ENCODE measurements at regions not wholly inside any gene's neighbourhood (a gene's known extent, or its start where the extent isn't known, plus 50 kb on each side); places are given as distances from the start of the nearest gene placed in this dataset.

- 53 to 68% methylated on average over 2 of the region's 2 CpGs for WGBS, 2 donors
- peaks cover 0 to 3% (median 0%) of the 10 kb centered on the region in 4 donors for H3K4me1 ChIP-seq
- no peaks in the 10 kb centered on the region for H3K36me3 ChIP-seq
- no peak overlapping the region for H3K4me3 ChIP-seq
- no peaks in the 10 kb centered on the region for H3K9me3 ChIP-seq
- H3K27ac ChIP-seq: no peak overlapping the region
- DNase-seq: no peak
- no peak for ATAC-seq (ENCODE audit: low FRiP score in 2 of 2)
- no peaks in the 10 kb centered on the region for H3K27me3 ChIP-seq
- TF ChIP-seq POLR2AphosphoS5 (IDR thresholded peaks at IDR 0.05) (no peak), CTCF (IDR thresholded peaks at IDR 0.05) (no peak), POLR2A (IDR thresholded peaks at IDR 0.05) (no peak), EP300 (IDR thresholded peaks at IDR 0.05) (no peak)
Measured at GRCh38 chr3:16693820-16694219, 88.6 kb upstream of the DAZL start.

DNA sequence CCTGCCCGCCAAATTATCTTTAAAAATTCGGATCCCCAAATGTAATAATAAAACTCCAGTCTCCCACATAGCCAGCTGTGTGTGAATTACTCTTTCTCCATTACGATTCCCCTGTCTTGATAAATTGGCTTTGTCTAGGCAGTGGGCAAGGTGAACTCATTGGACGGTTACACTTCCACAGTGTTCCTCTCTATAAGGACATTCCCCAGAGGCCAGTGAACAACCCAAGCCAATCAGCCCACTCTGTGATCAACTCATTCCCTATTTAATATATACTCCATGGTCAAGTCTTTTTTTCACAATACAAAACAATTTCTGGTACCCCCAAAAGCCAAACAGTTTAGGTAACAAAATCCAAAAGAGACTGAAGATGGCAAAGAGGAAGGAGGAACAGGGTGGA is 90.5 kb upstream of the DAZL start:
- DNase-seq (no peak), ATAC-seq (ENCODE audit: low FRiP score in 2 of 2) (no peak)
- Histone ChIP-seq H3K9me3 (no peaks in the 10 kb centered on the region), H3K4me3 (no peak overlapping the region), H3K36me3 (no peaks in the 10 kb centered on the region), H3K27ac (no peak overlapping the region), H3K4me1 (peaks cover 0 to 3% (median 0%) of the 10 kb centered on the region in 4 donors), H3K27me3 (no peaks in the 10 kb centered on the region)
- WGBS, 2 donors: 88 to 89% methylated on average over 4 of the region's 4 CpGs
- TF ChIP-seq POLR2AphosphoS5 (IDR thresholded peaks at IDR 0.05) (no peak), CTCF (IDR thresholded peaks at IDR 0.05) (no peak), EP300 (IDR thresholded peaks at IDR 0.05) (no peak), POLR2A (IDR thresholded peaks at IDR 0.05) (no peak)

GRCh38 chr3:16697443-16698147 is 92.4 kb upstream of the DAZL start:
- 73 to 85% methylated on average over 1 of the region's 1 CpG for WGBS, 2 donors
- ATAC-seq (ENCODE audit: low FRiP score in 2 of 2): no peak
- peaks cover 0 to 3% (median 0%) of the 10 kb centered on the region in 4 donors for H3K4me1 ChIP-seq

DNA sequence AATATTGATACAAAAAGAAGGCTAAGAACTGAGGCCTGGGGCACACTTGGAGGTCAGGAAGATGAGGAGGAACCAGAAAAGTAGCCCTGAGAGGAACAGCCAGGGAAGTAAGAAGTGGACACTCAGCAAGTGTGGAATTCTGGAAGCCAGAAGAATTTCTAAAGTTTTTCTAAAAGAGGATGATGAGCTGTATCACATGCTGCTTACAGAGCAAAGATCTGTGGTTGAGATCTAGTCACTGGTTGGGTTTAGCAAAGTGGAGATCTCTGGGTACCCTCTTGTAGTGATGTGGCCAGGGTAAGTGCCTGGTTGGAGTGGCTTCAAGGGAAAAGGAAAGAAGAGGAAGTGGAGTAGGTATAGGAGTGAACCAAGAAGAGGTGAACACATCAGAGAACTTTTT is 95.4 kb upstream of the DAZL start:
- no peak overlapping the region for H3K4me3 ChIP-seq
- H3K36me3 ChIP-seq: no peaks in the 10 kb centered on the region
- ATAC-seq (ENCODE audit: low FRiP score in 2 of 2): no peak

More at GRCh38 chr3:16697443-16698147, 92.4 kb upstream of the DAZL start:
- Histone ChIP-seq H3K27ac (no peak overlapping the region), H3K27me3 (no peaks in the 10 kb centered on the region), H3K4me3 (no peak overlapping the region), H3K36me3 (no peaks in the 10 kb centered on the region), H3K9me3 (no peaks in the 10 kb centered on the region)
- no peak for DNase-seq
- TF ChIP-seq POLR2A (IDR thresholded peaks at IDR 0.05) (no peak), CTCF (IDR thresholded peaks at IDR 0.05) (no peak), EP300 (IDR thresholded peaks at IDR 0.05) (no peak), POLR2AphosphoS5 (IDR thresholded peaks at IDR 0.05) (no peak)

More for the DNA sequence above, 95.4 kb upstream of the DAZL start:
- no peak for TF ChIP-seq EP300 (IDR thresholded peaks at IDR 0.05)
- TF ChIP-seq POLR2AphosphoS5 (IDR thresholded peaks at IDR 0.05): no peak
- TF ChIP-seq POLR2A (IDR thresholded peaks at IDR 0.05): no peak
- TF ChIP-seq CTCF (IDR thresholded peaks at IDR 0.05): no peak
- no peaks in the 10 kb centered on the region for H3K27me3 ChIP-seq
- H3K9me3 ChIP-seq: no peaks in the 10 kb centered on the region
- DNase-seq: no peak
- H3K27ac ChIP-seq: no peak overlapping the region
- H3K4me1 ChIP-seq: peaks cover 0 to 3% (median 0%) of the 10 kb centered on the region in 4 donors
